Cardiac septum (tissue), 1 donor: ENCODE measurements at regions not wholly inside any gene's neighbourhood (a gene's known extent, or its start where the extent isn't known, plus 50 kb on each side); places are given as distances from the start of the nearest gene placed in this dataset.

Experiments used
- DNase-seq: peaks from one replicate; pipeline ENCODE4 v3.0.0-alpha.2; 2020; ENCODE audit warnings: low spot score
- intact Hi-C: fragments of 100-400 bp; cut with DNase I; formaldehyde crosslinking; loops from one replicate; pipeline ENCODE4 v1.14.0; 2022
- donor health status: DM: no; HTN: no; CAD: no.

DNA sequence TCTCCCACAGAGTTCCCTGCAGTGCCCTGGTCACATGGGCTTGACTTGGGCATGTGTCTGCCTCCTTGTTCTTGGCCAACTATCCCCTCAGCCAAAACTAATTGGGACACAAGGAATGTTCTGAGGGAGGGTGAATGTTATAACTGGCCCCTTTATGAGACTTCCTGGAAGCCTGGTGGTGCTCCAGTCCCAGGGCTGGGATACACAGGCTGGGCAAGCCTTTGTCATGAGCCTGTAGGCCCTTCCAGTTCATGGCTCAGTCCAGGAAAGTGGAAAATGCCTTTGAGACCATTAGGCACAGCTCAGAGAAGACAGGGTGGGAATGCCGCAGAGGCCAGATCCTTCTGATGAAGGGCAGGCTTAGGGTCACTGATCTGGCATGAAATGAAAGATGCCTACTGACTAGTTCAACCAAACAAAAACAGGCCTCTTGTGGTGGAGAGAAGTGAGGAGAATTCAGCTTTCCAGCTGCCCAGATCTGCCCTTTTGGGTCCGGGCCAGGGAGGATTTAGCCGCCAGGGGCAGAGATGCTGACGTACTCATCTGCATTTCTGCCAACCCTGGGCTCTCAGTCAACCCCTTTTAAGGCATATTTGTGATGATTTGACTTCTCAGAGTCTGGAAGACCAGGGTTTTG lies 961.5 kb downstream of the KCNMA1 start:
- intact Hi-C loops = no loop called here

GRCh38 chr10:76675561-76675950 lies 962.1 kb downstream of the KCNMA1 start:
- intact Hi-C loops = no loop called here
- DNase-seq = no peak

More for the DNA sequence above, 961.5 kb downstream of the KCNMA1 start:
- DNase-seq = no peak

- DNase-seq = no peak
- intact Hi-C loops = no loop called here
Observed at GRCh38 chr10:76667408-76668370, 969.9 kb downstream of the KCNMA1 start.

DNA sequence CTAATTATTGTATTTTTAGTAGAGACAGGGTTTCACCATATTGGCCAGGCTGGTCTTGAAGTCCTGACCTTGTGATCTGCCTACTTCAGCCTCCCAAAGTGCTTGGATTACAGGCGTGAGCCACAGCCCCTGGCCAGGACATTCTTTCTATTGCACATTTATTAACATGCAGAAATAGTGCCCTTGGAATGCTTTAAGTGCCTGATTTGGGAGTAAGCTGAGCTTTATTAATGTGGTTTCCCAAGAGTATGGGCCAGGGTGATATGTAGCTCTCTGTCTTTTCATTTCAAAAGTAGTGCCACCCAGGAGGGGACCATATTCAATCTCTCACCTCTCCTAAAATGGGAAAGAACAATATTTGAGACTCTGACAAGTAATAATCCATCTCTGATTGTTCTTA lies 970.7 kb downstream of the KCNMA1 start:
- no peak for DNase-seq
- intact Hi-C loops = no loop called here

DNA sequence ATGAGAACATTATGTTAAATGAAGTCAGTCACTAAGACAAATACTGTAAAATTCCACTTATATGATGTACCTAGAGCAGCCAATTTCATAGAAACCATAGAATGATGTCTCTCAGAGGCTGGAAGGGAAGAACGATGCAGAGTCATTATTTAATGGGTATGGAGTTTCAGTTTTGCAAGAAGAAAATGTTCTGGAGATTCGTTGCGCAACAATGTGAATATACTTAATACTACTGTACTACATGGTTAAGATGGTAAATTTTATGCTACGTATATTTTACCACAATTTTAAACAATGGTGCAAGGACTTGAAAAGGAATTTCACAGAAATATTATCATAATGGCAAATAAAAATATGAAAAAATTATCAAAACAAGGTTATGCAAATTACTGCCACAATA lies 972.6 kb downstream of the KCNMA1 start:
- no peak for DNase-seq
- intact Hi-C loops = no loop called here

GRCh38 chr10:76657337-76658012 lies 980.1 kb downstream of the KCNMA1 start:
- intact Hi-C loops = no loop called here
- no peak for DNase-seq

DNA sequence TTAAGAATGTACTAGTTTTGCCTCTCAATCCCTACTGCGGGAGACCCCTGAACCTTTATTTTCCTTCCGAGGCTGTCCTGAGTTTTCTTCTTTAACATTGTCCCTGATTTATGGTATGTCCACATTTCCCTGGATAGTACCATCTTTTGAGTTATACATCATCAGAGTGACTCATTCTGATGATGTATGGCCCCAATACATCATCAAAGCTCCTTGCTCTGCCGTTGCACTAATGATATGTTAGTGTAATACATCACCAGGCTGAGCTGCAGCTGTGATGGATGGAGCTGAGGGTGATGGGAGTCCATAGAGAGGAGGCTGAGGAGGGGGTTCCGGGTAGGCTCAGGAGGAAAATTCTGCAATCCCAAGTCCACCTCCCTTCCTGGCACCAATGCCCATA lies 986.5 kb downstream of the KCNMA1 start:
- intact Hi-C loops = no loop called here
- no peak for DNase-seq

- intact Hi-C loops = no loop called here
- DNase-seq = no peak
Observed at GRCh38 chr10:76649723-76650127, 987.9 kb downstream of the KCNMA1 start.

DNA sequence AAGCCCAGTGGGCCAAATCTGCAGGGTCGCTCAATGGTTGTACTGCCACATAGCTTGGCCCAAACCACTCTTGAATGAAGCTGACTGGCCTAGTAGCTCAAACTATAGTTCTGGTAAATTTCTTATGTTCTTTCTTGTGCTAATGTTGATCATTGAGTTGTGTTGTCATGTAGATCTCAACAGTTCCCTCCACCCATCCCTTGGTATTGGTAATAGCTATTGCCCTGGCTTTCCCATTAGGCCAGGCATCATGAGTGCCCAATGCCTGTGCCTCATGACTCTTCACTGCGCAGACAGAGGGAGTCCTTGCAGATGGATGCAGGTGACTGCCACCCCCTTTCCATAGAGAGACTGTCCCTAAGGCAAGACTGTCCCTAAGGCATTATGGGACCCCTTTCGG lies 988.4 kb downstream of the KCNMA1 start:
- DNase-seq = no peak
- intact Hi-C loops = no loop called here

- DNase-seq = no peak
- intact Hi-C loops = no loop called here
Observed at GRCh38 chr10:76647301-76647700, 990.3 kb downstream of the KCNMA1 start.

DNA sequence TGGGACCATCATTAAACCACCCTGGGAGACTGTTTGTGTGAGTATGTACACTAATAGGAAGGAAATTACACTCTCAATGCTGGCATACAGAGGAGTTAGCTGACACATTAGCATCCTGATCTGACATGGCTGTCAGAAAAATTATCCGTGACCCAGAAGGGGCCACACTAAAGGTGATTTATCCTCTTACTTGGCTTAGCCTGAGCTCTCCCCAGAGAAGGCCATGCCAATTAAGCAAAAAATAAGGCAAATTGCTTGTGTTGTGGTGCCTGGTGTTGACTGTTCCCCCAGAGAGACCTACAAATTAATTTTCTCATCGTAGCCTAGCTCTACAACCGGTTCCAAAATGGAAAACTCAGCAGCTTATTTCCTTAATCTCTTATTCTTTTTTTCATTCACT lies 992.3 kb downstream of the KCNMA1 start:
- intact Hi-C loops = no loop called here
- no peak for DNase-seq

DNA sequence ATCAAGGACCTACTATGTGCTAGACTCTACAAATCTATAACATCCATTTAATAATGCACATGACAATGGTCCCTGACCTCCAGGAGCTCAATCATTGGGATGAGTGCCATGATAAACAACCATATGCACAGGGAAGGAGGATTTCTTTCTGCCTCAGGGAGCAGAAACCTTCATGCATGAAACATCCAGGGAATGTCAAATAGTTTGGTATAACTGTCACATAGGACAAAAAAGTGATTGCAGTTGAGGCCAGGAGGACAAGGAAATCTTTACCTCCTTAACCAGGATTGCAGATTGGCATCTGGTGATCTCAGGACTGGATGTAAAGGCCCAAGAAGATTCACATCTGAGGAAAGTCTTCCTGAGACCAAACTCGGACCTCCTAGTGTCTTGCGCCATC lies 993.1 kb downstream of the KCNMA1 start:
- intact Hi-C loops = no loop called here
- no peak for DNase-seq

- no peak for DNase-seq
- intact Hi-C loops = no loop called here
Observed at GRCh38 chr10:76643511-76643911, 994.1 kb downstream of the KCNMA1 start.

- intact Hi-C loops = no loop called here
- DNase-seq = no peak
Observed at GRCh38 chr10:76642358-76642757, 995.2 kb downstream of the KCNMA1 start.

DNA sequence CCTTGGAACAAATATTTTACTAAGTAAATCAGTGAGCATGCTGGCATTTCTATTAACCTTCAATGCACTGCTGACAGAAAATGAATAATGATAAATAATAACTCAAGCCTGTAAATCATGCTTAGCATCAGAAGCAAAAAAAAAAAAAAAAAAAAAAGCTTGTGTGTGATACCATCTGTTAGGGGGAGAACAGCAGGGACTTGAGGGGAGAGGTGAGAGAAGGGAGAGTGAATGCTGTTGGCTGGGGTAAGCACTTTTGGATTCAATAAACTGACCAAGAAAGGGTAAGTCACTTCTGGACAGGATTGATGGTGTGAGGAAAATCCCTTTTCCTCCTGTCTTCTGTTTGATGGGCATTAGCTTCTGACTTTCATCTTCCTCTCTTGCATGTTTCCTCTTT lies 996.4 kb downstream of the KCNMA1 start:
- intact Hi-C loops = no loop called here
- DNase-seq = no peak

DNA sequence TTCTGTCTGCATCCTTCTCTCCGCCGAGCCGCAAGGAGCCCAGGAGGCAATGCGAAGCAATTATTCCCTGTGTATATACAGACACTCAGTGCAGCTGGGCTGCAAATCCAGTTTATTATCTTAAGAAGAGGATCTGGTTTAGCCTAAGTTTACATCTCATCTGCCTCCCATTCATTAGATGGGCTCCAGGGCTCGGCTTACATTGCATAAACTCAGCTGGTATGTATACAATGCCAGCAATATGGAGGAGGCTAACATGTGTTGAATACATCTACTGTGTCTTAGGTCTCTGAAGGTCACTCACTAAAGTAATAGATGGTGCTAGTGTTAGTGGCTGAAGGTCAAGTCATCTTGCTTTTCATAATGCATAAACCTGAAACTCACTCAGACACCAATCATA lies 996.8 kb downstream of the KCNMA1 start:
- intact Hi-C loops = no loop called here
- no peak for DNase-seq

DNA sequence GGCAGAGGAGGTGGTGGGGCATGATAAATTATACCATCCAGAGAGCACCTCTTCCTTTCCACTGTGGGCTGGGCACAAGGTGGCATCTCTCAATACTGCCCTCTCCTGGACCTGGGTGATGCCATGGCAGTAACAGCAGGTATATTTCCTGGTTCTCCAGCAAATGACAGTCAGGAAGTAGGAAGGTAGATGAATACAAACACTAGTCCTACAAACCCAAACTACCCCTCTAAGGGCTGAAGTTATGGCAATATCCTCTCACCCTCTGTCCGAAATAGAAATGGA lies 1004.9 kb downstream of the KCNMA1 start:
- intact Hi-C loops = no loop called here
- no peak for DNase-seq

DNA sequence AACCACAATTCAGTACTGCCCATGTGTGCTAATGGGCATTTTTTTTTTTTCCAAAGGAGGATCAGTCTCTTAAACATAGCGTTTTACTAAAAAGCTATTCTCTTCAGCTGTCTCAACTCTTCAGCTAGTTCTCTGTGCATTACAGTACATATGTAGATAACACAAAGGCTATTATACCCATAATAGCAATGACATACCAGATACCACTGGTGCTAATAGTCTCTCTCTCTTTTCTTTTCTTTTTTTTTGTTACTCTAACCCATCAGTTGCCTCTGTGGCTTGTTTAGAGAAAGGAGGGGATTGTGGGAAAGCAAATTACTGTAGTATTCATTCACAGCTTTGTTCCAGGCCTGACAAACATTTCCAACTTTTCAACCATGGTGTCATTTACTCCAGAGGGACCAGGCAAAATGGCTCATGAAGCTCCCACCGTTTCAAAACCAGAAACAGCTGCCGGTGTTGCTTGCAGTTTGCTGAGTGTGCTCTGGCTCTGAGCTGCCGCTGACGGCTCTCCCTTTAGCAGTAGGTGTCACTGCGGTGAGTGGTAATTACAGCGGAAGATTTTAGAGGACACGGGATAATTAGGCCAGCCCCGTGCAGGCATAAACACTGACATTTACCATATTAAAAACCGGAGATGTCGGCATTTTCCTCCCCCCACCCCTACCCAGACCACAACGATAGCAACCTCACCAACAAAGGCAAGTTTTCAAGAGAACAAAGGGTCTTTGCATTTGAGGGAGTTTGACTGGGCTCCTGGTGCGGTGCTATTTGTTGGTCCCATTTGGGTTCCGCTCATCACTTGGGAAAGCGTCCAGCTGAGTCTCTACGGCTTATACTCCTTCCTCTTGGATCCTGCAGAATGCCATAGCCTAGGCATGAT lies 1005.5 kb downstream of the KCNMA1 start:
- DNase-seq = no peak
- intact Hi-C loops = no loop called here

DNA sequence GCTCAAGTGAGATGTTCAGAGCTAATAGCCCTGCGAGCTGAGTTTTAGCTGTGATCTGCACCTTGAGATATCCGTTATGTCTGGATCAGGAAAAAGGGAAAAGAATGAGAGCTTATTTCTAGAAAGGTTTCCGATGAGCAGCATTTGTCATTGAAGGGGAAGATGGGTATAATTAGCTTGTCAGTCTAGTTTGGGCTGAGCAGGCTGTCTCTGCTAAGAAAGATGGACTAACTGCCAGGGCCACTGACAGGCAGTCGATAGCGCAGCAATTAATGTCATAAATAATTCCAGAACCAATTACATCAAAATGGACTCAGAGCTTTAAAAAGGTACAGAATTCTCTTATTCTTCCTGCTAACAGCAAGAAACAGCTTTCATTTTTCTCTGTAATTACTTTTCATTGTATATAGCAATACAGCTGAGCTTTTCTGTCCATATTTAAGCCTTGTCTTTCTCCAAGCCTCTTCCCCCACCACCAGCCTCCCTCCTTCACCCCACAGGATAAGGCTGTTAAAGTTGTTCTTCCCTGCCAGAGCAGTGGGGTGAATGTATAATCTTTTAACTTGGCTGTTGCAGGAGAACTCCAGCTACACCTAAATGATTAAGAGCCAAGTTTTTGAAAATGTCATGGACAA lies 1006.5 kb downstream of the KCNMA1 start:
- no peak for DNase-seq
- intact Hi-C loops = no loop called here
